ENCODE measurements at regions not wholly inside any gene's neighbourhood (a gene's known extent, or its start where the extent isn't known, plus 50 kb on each side); places are given as distances from the start of the nearest gene placed in this dataset.

DNA sequence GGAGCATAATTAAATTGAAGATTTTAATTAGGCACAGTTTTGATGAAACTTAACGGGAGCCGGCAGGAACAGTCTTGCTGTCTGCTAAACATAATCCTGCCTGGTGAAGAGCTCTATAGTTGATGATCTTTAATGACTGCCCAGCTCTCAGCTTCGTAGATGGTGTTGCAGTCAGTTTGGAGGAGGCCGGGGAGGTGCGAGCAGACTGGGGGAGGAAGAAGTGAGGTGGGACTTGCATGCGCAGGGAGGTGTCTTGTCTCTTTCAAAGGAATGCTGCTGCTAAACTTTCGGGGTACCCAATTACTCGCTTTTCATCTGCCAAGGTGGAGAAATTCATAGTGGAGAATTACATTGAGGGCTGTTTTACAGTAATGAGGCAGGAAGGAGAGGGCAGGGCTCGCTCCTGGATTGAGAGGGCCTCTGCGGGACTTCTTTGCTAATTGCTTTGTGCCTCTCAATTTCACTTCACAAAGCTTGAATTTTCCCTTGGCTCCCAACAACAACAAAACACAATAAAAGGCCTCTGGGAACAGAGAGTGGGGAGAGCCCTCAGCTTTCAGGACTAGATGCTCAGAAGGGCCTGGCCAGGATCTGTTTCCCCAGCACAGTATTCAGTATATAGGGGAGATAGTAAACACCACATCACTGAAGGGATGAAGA lies 257.9 kb upstream of the ADRA1B start:
- TF ChIP-seq, protein P1, sequence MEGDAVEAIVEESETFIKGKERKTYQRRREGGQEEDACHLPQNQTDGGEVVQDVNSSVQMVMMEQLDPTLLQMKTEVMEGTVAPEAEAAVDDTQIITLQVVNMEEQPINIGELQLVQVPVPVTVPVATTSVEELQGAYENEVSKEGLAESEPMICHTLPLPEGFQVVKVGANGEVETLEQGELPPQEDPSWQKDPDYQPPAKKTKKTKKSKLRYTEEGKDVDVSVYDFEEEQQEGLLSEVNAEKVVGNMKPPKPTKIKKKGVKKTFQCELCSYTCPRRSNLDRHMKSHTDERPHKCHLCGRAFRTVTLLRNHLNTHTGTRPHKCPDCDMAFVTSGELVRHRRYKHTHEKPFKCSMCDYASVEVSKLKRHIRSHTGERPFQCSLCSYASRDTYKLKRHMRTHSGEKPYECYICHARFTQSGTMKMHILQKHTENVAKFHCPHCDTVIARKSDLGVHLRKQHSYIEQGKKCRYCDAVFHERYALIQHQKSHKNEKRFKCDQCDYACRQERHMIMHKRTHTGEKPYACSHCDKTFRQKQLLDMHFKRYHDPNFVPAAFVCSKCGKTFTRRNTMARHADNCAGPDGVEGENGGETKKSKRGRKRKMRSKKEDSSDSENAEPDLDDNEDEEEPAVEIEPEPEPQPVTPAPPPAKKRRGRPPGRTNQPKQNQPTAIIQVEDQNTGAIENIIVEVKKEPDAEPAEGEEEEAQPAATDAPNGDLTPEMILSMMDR (IDR thresholded peaks at IDR 0.05), result no peak
- no peak for TF ChIP-seq POLR2A (IDR thresholded peaks at IDR 0.05)
